Caco-2 (cell line): ENCODE measurements at regions not wholly inside any gene's neighbourhood (a gene's known extent, or its start where the extent isn't known, plus 50 kb on each side); places are given as distances from the start of the nearest gene placed in this dataset.

Experiments
- BruUV-seq: library from RNA; stranded (reverse); fragments of 400-500 nt; replicated peaks from 2 replicates; lab custom pipeline; 2021; lab: Mats Ljungman, UMichigan
- CTCF ChIA-PET: fragments of 300-600 bp; sonication (Branson Sonifier 250); formaldehyde crosslinking; loops from one replicate; lab custom pipeline; 2022; ENCODE audit warnings: antibody characterized with exemption; lab: Charles Lee
- POLR2A ChIA-PET: fragments of 300-600 bp; sonication (Branson Sonifier 250); formaldehyde crosslinking; loops from one replicate; lab custom pipeline; 2022; ENCODE audit warnings: antibody characterized with exemption; lab: Charles Lee
- DNase-seq, 2 experiments: peaks; one replicate each; pipeline versions ENCODE4 v3.0.0 to v3.0.0-alpha.2; 2020 to 2022
- H3K27me3 ChIP-seq: replicated peaks from 2 replicates; pipeline ENCODE4 v1.6.0; 2011; ENCODE audit warnings: low read length; ENCODE audit not compliant: control insufficient read depth, insufficient read depth
- H3K36me3 ChIP-seq: 2 replicates; pipeline ENCODE4 v1.5.1; 2011; ENCODE audit warnings: low read length; ENCODE audit not compliant: control insufficient read depth, insufficient read depth
- H3K4me1 ChIP-seq: fragments of 250-450 bp; sonication (Bioruptor Pico); 2 replicates; pipeline ENCODE4 v1.5.1; 2020; ENCODE audit warnings: mild to moderate bottlenecking
- H3K4me3 ChIP-seq: 2 replicates; pipeline ENCODE4 v1.5.1; 2011; ENCODE audit warnings: low read depth, mild to moderate bottlenecking, control low read depth, low read length
- H3K9me3 ChIP-seq: fragments of 250-450 bp; sonication (Bioruptor Pico); 2 replicates; pipeline ENCODE4 v1.5.1; 2020; ENCODE audit warnings: mild to moderate bottlenecking, moderate library complexity
- H3K27ac Mint-ChIP-seq: one replicate; pipeline ENCODE4 v1.8.0; 2022; ENCODE audit warnings: mixed read lengths; ENCODE audit not compliant: unreplicated experiment
- H3K27me3 Mint-ChIP-seq: one replicate; pipeline ENCODE4 v1.8.0; 2022; ENCODE audit warnings: mixed read lengths; ENCODE audit not compliant: insufficient read depth, unreplicated experiment
- H3K36me3 Mint-ChIP-seq: one replicate; pipeline ENCODE4 v1.8.0; 2022; ENCODE audit warnings: mild to moderate bottlenecking, mixed read lengths; ENCODE audit not compliant: insufficient read depth, unreplicated experiment
- H3K4me1 Mint-ChIP-seq: one replicate; pipeline ENCODE4 v1.8.0; 2022; ENCODE audit warnings: low read depth, mixed read lengths; ENCODE audit not compliant: unreplicated experiment
- H3K4me3 Mint-ChIP-seq: one replicate; pipeline ENCODE4 v1.8.0; 2022; ENCODE audit warnings: mild to moderate bottlenecking, moderate library complexity, mixed read lengths; ENCODE audit not compliant: unreplicated experiment
- H3K9me3 Mint-ChIP-seq: one replicate; pipeline ENCODE4 v1.8.0; 2022; ENCODE audit warnings: mixed read lengths; ENCODE audit not compliant: unreplicated experiment
- intact Hi-C: fragments of 100-400 bp; cut with micrococcal nuclease; formaldehyde crosslinking; loops from one replicate; pipeline ENCODE4 v1.10.0; 2022; ENCODE audit not compliant: unreplicated experiment
- TF ChIP-seq, protein P1 (sequence below), 2 experiments: fragments of 200-600 bp in 1 of 2; IDR thresholded peaks; 1 replicate in 1 of 2; 2 replicates in 1 of 2; pipeline versions ENCODE4 v1.5.1 to v1.8.0; 2011 to 2022; ENCODE audit warnings: antibody characterized with exemption in 1 of 2, control low read depth in 1 of 2, inconsistent platforms in 1 of 2, low read depth in 1 of 2, low read length in 1 of 2, mild to moderate bottlenecking in 1 of 2, moderate library complexity in 1 of 2; ENCODE audit not compliant: insufficient read depth in 1 of 2, severe bottlenecking in 1 of 2, unreplicated experiment in 1 of 2

DNA sequence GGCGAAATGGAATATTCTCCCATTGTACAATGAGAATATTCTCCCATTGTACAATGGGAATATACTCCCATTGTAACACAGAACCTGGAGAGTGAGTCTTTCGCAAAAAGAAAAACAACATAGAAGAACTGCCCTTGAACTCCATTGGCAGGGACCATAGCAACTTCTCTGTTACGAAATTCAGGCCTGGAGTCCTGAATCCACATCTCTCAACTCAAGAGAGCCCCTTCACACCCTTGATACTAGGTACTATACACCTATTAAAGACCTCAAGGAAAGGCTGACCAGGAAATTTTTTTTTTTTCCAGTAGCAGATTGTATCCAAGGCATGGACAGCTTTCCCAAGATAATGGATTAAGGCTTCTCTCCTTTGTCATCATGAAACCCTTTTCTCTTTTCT, 1687.0 kb downstream of the GRIK2 start:
- no peaks in the 10 kb centered on the region for H3K36me3 ChIP-seq
- no peaks in the 10 kb centered on the region for H3K36me3 Mint-ChIP-seq
- no peaks in the 10 kb centered on the region for H3K4me1 Mint-ChIP-seq
- no peak overlapping the region for H3K27ac Mint-ChIP-seq
- intact Hi-C loops, result no loop called here
- no peaks in the 10 kb centered on the region for H3K27me3 ChIP-seq
- no peaks in the 10 kb centered on the region for H3K4me1 ChIP-seq
- ChIA-PET POLR2A (no interaction called here), CTCF (no interaction called here)
- DNase-seq, result no peak
- H3K4me3 Mint-ChIP-seq, result no peak overlapping the region
- no TSS peak for BruUV-seq
- H3K9me3 Mint-ChIP-seq, result peaks cover 17% of the 10 kb centered on the region
- TF ChIP-seq, protein P1, sequence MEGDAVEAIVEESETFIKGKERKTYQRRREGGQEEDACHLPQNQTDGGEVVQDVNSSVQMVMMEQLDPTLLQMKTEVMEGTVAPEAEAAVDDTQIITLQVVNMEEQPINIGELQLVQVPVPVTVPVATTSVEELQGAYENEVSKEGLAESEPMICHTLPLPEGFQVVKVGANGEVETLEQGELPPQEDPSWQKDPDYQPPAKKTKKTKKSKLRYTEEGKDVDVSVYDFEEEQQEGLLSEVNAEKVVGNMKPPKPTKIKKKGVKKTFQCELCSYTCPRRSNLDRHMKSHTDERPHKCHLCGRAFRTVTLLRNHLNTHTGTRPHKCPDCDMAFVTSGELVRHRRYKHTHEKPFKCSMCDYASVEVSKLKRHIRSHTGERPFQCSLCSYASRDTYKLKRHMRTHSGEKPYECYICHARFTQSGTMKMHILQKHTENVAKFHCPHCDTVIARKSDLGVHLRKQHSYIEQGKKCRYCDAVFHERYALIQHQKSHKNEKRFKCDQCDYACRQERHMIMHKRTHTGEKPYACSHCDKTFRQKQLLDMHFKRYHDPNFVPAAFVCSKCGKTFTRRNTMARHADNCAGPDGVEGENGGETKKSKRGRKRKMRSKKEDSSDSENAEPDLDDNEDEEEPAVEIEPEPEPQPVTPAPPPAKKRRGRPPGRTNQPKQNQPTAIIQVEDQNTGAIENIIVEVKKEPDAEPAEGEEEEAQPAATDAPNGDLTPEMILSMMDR (IDR thresholded peaks at IDR 0.05; ENCODE audit: insufficient read depth in 1 of 2, low read depth in 1 of 2, low read length in 1 of 2, severe bottlenecking in 1 of 2, unreplicated experiment in 1 of 2), result no peak
- no peaks in the 10 kb centered on the region for H3K27me3 Mint-ChIP-seq
- H3K9me3 ChIP-seq, result no peaks in the 10 kb centered on the region; the same call in 1 of the 2 replicates
- no peak overlapping the region for H3K4me3 ChIP-seq

DNA sequence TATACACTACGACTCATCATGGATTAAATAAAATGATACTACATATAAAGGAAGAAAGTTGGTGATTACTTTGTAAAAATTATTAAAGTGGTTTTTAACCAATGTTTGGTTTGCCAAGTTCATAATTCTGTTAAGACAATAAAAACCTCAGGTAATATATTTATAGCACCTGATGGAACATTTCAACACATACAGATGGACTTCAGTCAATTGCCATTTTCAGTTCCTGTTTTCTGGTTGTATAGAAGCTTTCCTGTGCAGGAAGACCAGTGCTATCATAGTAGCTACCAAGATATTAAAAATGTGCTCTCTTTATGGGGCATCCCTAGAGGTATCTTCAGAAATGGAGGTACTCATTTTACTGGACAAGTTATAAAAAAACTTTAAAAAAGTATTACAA, 1686.4 kb downstream of the GRIK2 start:
- TF ChIP-seq, protein P1 (IDR thresholded peaks at IDR 0.05; ENCODE audit: insufficient read depth in 1 of 2, low read depth in 1 of 2, low read length in 1 of 2, severe bottlenecking in 1 of 2, unreplicated experiment in 1 of 2), result no peak
- H3K27ac Mint-ChIP-seq, result no peak overlapping the region

DNA sequence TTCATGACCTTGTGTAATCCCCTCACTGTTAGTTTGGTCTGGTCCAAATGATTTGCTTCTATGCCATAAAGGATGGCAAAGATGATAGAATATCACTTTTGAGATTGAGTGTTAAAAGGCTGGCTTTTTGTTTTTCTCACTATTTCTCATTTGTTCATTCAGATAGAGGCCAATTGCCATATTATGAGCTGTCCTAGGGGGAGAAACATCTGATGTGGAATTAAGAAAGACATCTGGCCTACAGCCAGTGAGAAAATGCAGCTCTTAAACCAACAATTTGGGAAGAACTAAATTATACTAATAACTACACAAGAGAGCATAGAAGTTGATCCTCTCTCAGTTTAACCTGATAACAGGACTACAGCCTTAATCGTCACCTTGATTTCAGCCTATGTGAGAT, 1668.6 kb downstream of the GRIK2 start:
- ChIA-PET POLR2A (no interaction called here), CTCF (no interaction called here)
- TF ChIP-seq, protein P1 (IDR thresholded peaks at IDR 0.05; ENCODE audit: insufficient read depth in 1 of 2, low read depth in 1 of 2, low read length in 1 of 2, severe bottlenecking in 1 of 2, unreplicated experiment in 1 of 2), result no peak
- H3K36me3 Mint-ChIP-seq, result no peaks in the 10 kb centered on the region
- no peaks in the 10 kb centered on the region for H3K27me3 ChIP-seq
- H3K27ac Mint-ChIP-seq, result no peak overlapping the region
- no peaks in the 10 kb centered on the region for H3K36me3 ChIP-seq
- H3K4me1 Mint-ChIP-seq, result no peaks in the 10 kb centered on the region
- H3K4me1 ChIP-seq, result no peaks in the 10 kb centered on the region
- H3K27me3 Mint-ChIP-seq, result no peaks in the 10 kb centered on the region
- no TSS peak for BruUV-seq
- DNase-seq, result no peak
- peaks cover 10% of the 10 kb centered on the region for H3K9me3 Mint-ChIP-seq
- no peak overlapping the region for H3K4me3 Mint-ChIP-seq
- H3K4me3 ChIP-seq, result no peak overlapping the region
- intact Hi-C loops, result no loop called here
- peaks cover 7% of the 10 kb centered on the region; the same call in 1 of the 2 replicates for H3K9me3 ChIP-seq

More for the DNA sequence above, 1686.4 kb downstream of the GRIK2 start:
- Mint-ChIP-seq H3K9me3 (peaks cover 17% of the 10 kb centered on the region), H3K27me3 (no peaks in the 10 kb centered on the region), H3K4me1 (no peaks in the 10 kb centered on the region), H3K4me3 (no peak overlapping the region), H3K36me3 (no peaks in the 10 kb centered on the region)
- intact Hi-C loops, result no loop called here
- Histone ChIP-seq H3K27me3 (no peaks in the 10 kb centered on the region), H3K4me1 (no peaks in the 10 kb centered on the region), H3K4me3 (no peak overlapping the region), H3K9me3 (no peaks in the 10 kb centered on the region; the same call in 1 of the 2 replicates), H3K36me3 (no peaks in the 10 kb centered on the region)
- POLR2A ChIA-PET, result no interaction called here
- DNase-seq, result no peak
- CTCF ChIA-PET, result no interaction called here
- no TSS peak for BruUV-seq
